Upper lobe of left lung (tissue), 6 donors: ENCODE measurements at regions not wholly inside any gene's neighbourhood (a gene's known extent, or its start where the extent isn't known, plus 50 kb on each side); places are given as distances from the start of the nearest gene placed in this dataset.

Source experiments
- ATAC-seq, 2 donors: fragments of 200-7000 bp; cut with Tn5 transposase; one replicate each; pipeline ENCODE4 v1.9.1; 2022; ENCODE audit warnings: mild to moderate bottlenecking in 2 of 2, moderate library complexity in 2 of 2; ENCODE audit not compliant: low FRiP score in 2 of 2
- DNase-seq, 2 donors: peaks; one replicate each; pipeline ENCODE4 v3.0.0-alpha.2; 2019 to 2020
- H3K27ac ChIP-seq, 4 donors: fragments of 200-600 bp; sonication (generic); one replicate each; pipeline ENCODE4 v1.5.1; 2016 to 2019
- H3K27me3 ChIP-seq, 4 donors: fragments of 200-600 bp; sonication (generic); one replicate each; pipeline ENCODE4 v1.5.1; 2017 to 2019
- H3K36me3 ChIP-seq, 4 donors: fragments of 200-600 bp; sonication (generic); one replicate each; pipeline ENCODE4 v1.5.1; 2016 to 2019
- H3K4me1 ChIP-seq, 4 donors: fragments of 200-600 bp; sonication (generic); one replicate each; pipeline ENCODE4 v1.5.1; 2018 to 2019
- H3K4me3 ChIP-seq, 4 donors: fragments of 200-600 bp; sonication (generic); one replicate each; pipeline ENCODE4 v1.5.1; 2017 to 2019; ENCODE audit warnings: mild to moderate bottlenecking in 2 of 4, moderate library complexity in 1 of 4
- H3K9me3 ChIP-seq, 4 donors: fragments of 200-600 bp; sonication (generic); one replicate each; pipeline ENCODE4 v1.5.1; 2018 to 2019
- EP300 ChIP-seq, 4 donors: sonication (generic); formaldehyde crosslinking; IDR thresholded peaks; one replicate each; pipeline ENCODE4 v1.5.1; 2017; ENCODE audit warnings: antibody characterized with exemption in 4 of 4, control low read depth in 2 of 4
- POLR2A ChIP-seq, 4 donors: fragments of 450-650 bp; IDR thresholded peaks; one replicate each; pipeline ENCODE4 v1.5.1; 2016 to 2017; ENCODE audit warnings: antibody characterized with exemption in 4 of 4, mild to moderate bottlenecking in 2 of 4
- POLR2AphosphoS5 ChIP-seq, 2 donors: sonication (generic); formaldehyde crosslinking; IDR thresholded peaks; one replicate each; pipeline ENCODE4 v1.5.1; 2017; ENCODE audit warnings: antibody characterized with exemption in 2 of 2
- WGBS, 2 donors: methylation state at CpG; one replicate each; pipeline ENCODE4 v1.1.5; 2017 to 2018; 5-methylcytosine and 5-hydroxymethylcytosine counted together
- TF ChIP-seq, protein P1 (sequence below), 6 experiments: fragments of 450-650 bp in 4 of 6; fragments of 200-600 bp in 2 of 6; sonication (generic) in 2 of 6; IDR thresholded peaks; one replicate each; pipeline ENCODE4 v1.5.1; 2016 to 2019; ENCODE audit warnings: antibody characterized with exemption in 6 of 6
- donor health status: DM: no; HTN: no; CAD: no; lungs with moderate emphysema.
- donor health status: DM: no; HTN: yes; CAD: no; lungs with severe emphysema.

DNA sequence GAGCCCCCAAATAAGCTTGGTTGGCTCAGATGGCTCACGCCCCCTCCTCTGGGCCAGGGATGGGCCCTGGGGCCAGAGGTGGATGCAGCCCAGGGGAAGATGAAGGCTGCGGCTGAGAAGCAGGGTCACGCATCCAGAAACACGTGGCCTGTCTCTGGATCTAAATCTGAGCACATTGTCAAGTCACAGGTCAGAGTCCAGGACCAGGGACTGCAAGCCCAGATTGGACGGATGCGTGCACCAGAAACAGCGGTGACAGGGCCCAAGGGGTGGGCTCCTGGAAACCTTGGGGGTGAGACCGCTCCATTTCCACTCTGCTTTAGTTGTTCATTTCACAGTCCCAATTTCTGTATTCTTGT lies 226.2 kb downstream of the ACKR3 start:
- Histone ChIP-seq H3K4me1 (no peaks in the 10 kb centered on the region), H3K27ac (no peak overlapping the region), H3K36me3 (no peaks in the 10 kb centered on the region), H3K4me3 (no peak overlapping the region), H3K27me3 (no peaks in the 10 kb centered on the region), H3K9me3 (no peaks in the 10 kb centered on the region)
- peak in 1 of 2 donors; percentile 29 for DNase-seq
- ATAC-seq = no peak
- 92 to 94% methylated on average over 8 of the region's 8 CpGs for WGBS, 2 donors
- TF ChIP-seq POLR2A (IDR thresholded peaks at IDR 0.05) = no peak
- TF ChIP-seq, protein P1, sequence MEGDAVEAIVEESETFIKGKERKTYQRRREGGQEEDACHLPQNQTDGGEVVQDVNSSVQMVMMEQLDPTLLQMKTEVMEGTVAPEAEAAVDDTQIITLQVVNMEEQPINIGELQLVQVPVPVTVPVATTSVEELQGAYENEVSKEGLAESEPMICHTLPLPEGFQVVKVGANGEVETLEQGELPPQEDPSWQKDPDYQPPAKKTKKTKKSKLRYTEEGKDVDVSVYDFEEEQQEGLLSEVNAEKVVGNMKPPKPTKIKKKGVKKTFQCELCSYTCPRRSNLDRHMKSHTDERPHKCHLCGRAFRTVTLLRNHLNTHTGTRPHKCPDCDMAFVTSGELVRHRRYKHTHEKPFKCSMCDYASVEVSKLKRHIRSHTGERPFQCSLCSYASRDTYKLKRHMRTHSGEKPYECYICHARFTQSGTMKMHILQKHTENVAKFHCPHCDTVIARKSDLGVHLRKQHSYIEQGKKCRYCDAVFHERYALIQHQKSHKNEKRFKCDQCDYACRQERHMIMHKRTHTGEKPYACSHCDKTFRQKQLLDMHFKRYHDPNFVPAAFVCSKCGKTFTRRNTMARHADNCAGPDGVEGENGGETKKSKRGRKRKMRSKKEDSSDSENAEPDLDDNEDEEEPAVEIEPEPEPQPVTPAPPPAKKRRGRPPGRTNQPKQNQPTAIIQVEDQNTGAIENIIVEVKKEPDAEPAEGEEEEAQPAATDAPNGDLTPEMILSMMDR (IDR thresholded peaks at IDR 0.05) = no peak

DNA sequence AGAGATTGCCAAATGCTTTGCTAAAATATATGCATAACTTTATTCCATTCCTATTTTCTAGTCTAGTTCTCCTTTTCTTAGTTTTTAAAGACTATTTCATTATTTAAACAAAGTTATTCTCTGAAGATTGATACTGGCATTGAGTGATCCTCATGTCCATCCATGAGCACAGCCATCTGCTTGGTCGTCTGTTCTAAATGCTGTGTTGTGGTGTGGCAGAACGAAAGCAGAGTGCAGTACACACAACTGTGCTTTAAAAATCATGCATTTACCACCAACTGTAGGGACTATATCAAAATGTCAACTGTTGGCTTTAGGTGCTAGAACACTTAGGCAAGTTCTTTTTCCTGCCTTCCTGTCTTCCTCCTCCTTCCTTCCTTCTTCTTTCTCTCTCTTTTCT lies 226.6 kb downstream of the ACKR3 start:
- no peak overlapping the region for H3K4me3 ChIP-seq
- H3K4me1 ChIP-seq = no peaks in the 10 kb centered on the region
- WGBS, 2 donors = 87 to 92% methylated on average over 2 of the region's 2 CpGs
- no peak overlapping the region for H3K27ac ChIP-seq
- ATAC-seq = no peak
- H3K27me3 ChIP-seq = no peaks in the 10 kb centered on the region
- TF ChIP-seq, protein P1 (IDR thresholded peaks at IDR 0.05) = no peak
- no peak for TF ChIP-seq POLR2A (IDR thresholded peaks at IDR 0.05)
- TF ChIP-seq POLR2AphosphoS5 (IDR thresholded peaks at IDR 0.05) = no peak
- TF ChIP-seq EP300 (IDR thresholded peaks at IDR 0.05) = no peak
- no peaks in the 10 kb centered on the region for H3K9me3 ChIP-seq
- H3K36me3 ChIP-seq = no peaks in the 10 kb centered on the region
- no peak for DNase-seq

DNA sequence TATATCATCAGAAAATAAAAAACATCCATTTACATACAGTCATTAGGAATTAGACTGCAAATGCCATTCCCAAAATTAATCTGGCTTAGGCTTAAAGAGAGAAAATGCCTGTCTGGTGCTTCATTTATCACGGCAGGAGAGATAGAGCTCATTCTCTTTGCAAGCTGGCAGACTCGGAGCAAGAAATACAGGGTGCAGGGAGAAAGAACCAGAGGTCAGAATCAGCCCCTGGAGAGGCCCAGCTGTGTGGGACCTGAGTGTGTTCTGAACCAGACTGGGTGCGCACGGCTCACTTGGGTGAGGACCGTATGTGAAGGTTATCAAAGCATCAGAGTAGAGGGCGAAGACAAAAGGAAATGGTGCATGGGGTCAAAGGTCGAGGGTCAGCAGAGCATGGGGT lies 227.8 kb downstream of the ACKR3 start:
- ATAC-seq = no peak
- H3K27me3 ChIP-seq = no peaks in the 10 kb centered on the region
- TF ChIP-seq EP300 (IDR thresholded peaks at IDR 0.05) = no peak
- TF ChIP-seq, protein P1 (IDR thresholded peaks at IDR 0.05) = no peak
- TF ChIP-seq POLR2A (IDR thresholded peaks at IDR 0.05) = no peak
- no peak for TF ChIP-seq POLR2AphosphoS5 (IDR thresholded peaks at IDR 0.05)
- no peak for DNase-seq
- H3K4me1 ChIP-seq = no peaks in the 10 kb centered on the region
- H3K27ac ChIP-seq = no peak overlapping the region
- H3K36me3 ChIP-seq = no peaks in the 10 kb centered on the region
- no peaks in the 10 kb centered on the region for H3K9me3 ChIP-seq
- 77 to 80% methylated on average over 7 of the region's 7 CpGs for WGBS, 2 donors
- no peak overlapping the region for H3K4me3 ChIP-seq

DNA sequence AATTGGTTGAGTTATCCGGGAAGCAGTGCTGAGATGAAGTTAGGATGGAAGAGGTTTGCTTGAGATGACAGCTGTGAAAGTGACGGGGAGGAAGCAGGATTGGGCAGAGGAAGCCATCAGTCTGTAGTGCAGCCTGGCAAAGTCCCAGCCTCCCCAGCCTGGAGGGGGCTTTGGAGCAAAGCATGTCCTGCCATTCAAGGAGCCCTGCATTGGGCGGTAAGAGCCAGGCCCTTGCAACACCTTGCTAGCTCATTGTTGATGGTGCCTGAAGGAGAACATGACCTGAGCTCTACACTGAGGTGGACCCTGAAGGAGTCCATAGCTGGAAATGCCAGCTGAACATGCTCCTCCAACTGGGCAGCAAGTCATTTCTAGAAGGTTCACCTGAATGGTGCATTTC lies 228.9 kb downstream of the ACKR3 start:
- 96 to 100% methylated on average over 3 of the region's 3 CpGs for WGBS, 2 donors
- H3K27ac ChIP-seq = no peak overlapping the region
- DNase-seq (no peak), ATAC-seq (no peak)
- TF ChIP-seq POLR2A (IDR thresholded peaks at IDR 0.05) = no peak
- TF ChIP-seq EP300 (IDR thresholded peaks at IDR 0.05) = no peak
- TF ChIP-seq, protein P1 (IDR thresholded peaks at IDR 0.05) = no peak
- no peak overlapping the region for H3K4me3 ChIP-seq
- no peaks in the 10 kb centered on the region for H3K9me3 ChIP-seq
- no peaks in the 10 kb centered on the region for H3K27me3 ChIP-seq
- no peaks in the 10 kb centered on the region for H3K4me1 ChIP-seq
- no peaks in the 10 kb centered on the region for H3K36me3 ChIP-seq

DNA sequence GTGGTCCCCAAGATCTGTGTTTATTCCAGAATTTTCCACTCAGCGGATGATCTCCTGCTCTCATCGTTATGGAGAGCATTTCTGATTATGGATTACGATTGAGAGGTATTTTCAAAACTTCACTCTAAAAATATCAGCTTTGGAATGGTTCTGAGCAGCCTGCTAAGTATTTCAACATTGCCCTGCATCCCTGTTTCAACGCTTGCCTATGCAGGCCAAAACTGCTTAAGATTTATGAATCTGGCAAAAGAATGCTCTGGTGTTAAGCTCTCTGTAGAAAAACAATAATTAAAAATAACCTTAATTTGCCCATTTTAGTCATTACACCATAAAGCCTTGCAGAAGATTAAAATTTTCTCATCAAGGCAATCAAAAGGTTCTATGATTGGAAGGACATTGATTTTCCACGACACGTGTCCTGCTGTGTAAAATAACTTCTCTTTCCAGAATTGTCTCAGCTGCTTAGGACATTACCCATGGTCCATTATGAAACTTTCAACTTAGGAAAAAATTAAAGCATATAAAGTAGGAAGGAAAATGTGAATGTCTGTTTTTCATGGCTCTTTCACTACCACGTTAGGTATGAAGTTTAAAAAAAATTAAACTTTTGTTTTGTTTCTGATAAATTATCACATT lies 229.9 kb downstream of the ACKR3 start:
- DNase-seq = no peak
- no peak for ATAC-seq
- Histone ChIP-seq H3K4me1 (no peaks in the 10 kb centered on the region), H3K9me3 (no peaks in the 10 kb centered on the region), H3K36me3 (no peaks in the 10 kb centered on the region), H3K27me3 (no peaks in the 10 kb centered on the region), H3K27ac (no peak overlapping the region), H3K4me3 (no peak overlapping the region)
- 81 to 92% methylated on average over 7 of the region's 7 CpGs for WGBS, 2 donors
- no peak for TF ChIP-seq POLR2AphosphoS5 (IDR thresholded peaks at IDR 0.05)
- TF ChIP-seq POLR2A (IDR thresholded peaks at IDR 0.05) = no peak
- TF ChIP-seq, protein P1 (IDR thresholded peaks at IDR 0.05) = no peak
- TF ChIP-seq EP300 (IDR thresholded peaks at IDR 0.05) = no peak
